HG03457 (cell line): ENCODE measurements at regions not wholly inside any gene's neighbourhood (a gene's known extent, or its start where the extent isn't known, plus 50 kb on each side); places are given as distances from the start of the nearest gene placed in this dataset.
A peak's percentile ranks its signal among the peaks of the same experiment; 100 is the strongest.
"Not testable (repeated sequence)": the region's sequence is repeated elsewhere in the genome, so short reads cannot be mapped to it uniquely, and the experiment has no call there.

Experiments used
- ATAC-seq: cut with Tn5 transposase; IDR thresholded peaks from one replicate; pipeline ENCODE4 v1.9.1; 2021; ENCODE audit warnings: moderate number of reproducible peaks; ENCODE audit not compliant: unreplicated experiment

DNA sequence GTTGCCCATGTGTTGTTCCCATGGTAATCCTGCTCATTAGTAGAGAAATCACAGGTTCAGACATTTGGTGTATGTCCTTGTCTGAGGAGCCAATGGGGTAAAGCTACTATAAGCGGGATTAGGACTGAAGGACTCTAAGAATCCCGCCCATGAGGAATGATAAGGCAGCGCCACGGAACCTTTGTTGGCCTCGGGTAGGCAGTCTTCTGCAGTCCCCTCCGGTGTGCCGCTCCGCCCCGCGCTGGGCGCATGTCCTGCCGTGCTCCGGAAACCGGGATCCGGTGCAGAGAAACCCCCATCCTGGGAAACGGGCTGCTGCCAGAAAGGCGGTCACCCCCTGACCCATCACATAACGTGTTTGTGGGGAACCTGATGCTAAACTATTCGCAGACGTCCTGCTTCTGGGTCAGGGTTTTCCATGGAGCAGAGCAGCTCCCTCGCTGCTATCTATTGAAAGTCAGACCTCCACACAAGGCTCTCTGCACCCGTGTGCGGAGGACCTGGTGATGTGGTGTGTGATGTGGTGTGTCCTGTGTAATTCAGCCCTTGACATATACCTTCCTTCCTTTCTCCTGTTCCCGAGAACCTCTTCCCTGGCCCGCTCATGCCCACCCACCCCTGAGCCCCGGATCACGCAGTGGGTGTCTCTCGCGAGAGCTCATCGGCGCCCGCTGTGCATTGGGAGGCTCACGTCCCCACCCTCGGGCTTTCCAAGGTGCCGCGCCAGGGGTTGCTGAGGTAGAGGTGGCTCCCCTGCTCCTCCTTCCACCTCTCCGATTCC, 220.8 kb upstream of the HSFY1 start:
- peak; percentile 77 for ATAC-seq

DNA sequence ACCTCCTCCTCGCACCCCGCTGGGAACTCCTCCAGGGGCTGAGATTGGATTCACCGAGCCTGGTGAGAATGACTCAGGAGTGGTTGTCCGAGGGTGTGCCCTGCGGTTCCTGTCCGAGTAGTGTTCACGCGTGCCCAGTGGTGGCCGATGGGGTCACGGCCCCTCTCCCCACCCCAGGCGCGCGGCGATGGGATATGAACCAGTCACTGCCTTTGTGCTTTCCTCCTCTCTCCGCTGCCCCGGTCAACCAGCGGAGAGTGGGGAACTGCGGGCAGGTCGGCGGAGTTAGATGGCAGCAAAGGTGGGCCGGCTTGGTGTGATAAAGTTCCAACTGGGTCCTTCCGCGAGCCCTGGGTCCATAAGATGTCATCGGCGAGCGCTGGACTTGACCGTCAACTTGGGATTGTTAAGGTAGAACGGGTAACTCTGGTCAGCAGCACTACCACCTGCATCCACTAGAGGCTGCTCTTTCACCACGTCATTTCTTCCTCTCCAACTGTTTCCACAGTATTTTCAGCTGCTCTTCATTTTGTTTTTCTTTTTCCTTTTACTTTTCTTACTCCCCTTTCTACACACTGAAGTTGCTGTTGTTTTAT, 220.1 kb upstream of the HSFY1 start:
- peak; percentile 54 for ATAC-seq

DNA sequence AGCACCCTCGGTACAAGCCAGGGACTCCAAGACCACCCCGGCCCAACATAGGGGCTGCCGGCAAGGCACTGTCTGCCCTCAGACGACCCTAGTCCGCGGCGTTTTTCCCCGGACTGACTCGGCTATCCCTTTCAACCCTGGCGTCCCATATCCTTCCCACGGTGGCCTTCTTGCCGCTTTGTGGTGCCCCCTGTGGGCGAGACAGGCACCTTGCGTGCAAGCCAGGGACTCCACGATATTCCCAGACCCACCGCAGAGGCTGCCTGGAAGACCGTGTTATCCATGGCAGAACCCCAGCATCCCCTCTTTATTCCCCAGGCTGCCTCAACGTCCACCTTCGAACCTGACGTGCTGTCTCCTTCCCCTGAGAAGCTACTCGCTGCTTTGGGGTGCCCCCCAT, 204.0 kb upstream of the HSFY1 start:
- not testable (repeated sequence) for ATAC-seq
